K562 (cell line): ENCODE measurements at regions not wholly inside any gene's neighbourhood (a gene's known extent, or its start where the extent isn't known, plus 50 kb on each side); places are given as distances from the start of the nearest gene placed in this dataset.

Experiments used
- ATAC-seq: fragments of 200-7000 bp; cut with Tn5 transposase; 3 replicates; pipeline ENCODE4 v1.9.1; 2020; ENCODE audit warnings: moderate library complexity
- BruUV-seq: library from RNA; stranded (reverse); fragments of 400-500 nt; replicated peaks from 2 replicates; lab custom pipeline; 2021; lab: Mats Ljungman, UMichigan
- CTCF ChIA-PET: fragments of 300-600 bp; formaldehyde crosslinking; extraction: SDS; loops from one replicate; lab custom pipeline; 2021; ENCODE audit warnings: low intra/inter-chr PET ratio; lab: Yijun Ruan, JAX
- POLR2A ChIA-PET: fragments of 300-600, 350-650 bp; sonication (Branson Sonifier 250); formaldehyde crosslinking; extraction: SDS; loops from one replicate; lab custom pipeline; 2021; ENCODE audit warnings: antibody characterized with exemption, inconsistent platforms; lab: Yijun Ruan, JAX
- DNase-seq, 4 experiments: peaks; one replicate each; pipeline versions ENCODE4 v3.0.0 to v3.0.0-alpha.2; 2011 to 2018; ENCODE audit warnings: low spot score in 3 of 4, mixed read lengths in 3 of 4; ENCODE audit errors: extremely low read depth in 1 of 4
- FAIRE-seq: peaks from 2 replicates; lab custom pipeline; 2011; peaks lifted over from hg19 to GRCh38; lab: Jason Lieb, UNC
- H2AFZ ChIP-seq: 2 replicates; pipeline ENCODE4 v1.6.0; 2011; ENCODE audit warnings: low read depth, low read length, control low read depth, inconsistent platforms
- H3K27ac ChIP-seq: fragments of 200-600 bp; 3 replicates; pipeline ENCODE4 v1.8.0; 2011; ENCODE audit warnings: low read depth, mild to moderate bottlenecking, control low read depth, inconsistent platforms, low read length, moderate library complexity, mixed read lengths; ENCODE audit errors: extremely low read depth
- H3K27me3 ChIP-seq, 2 experiments: fragments of 300-600 bp in 1 of 2; 2 replicates in 1 of 2; 3 replicates in 1 of 2; pipeline versions ENCODE4 v1.6.0 to v1.8.0; 2011; ENCODE audit warnings: inconsistent platforms in 2 of 2, low read length in 2 of 2, mild to moderate bottlenecking in 1 of 2, mixed read lengths in 1 of 2, moderate library complexity in 1 of 2; ENCODE audit not compliant: control insufficient read depth in 2 of 2, insufficient read depth in 2 of 2
- H3K36me3 ChIP-seq: fragments of 300-600 bp; 3 replicates; pipeline ENCODE4 v1.8.0; 2011; ENCODE audit warnings: mild to moderate bottlenecking, low read length, inconsistent platforms; ENCODE audit not compliant: control insufficient read depth, insufficient read depth
- H3K4me1 ChIP-seq, 2 experiments: fragments of 200-600 bp in 1 of 2; replicated peaks in 1 of 2; 2 replicates in 1 of 2; 3 replicates in 1 of 2; pipeline versions ENCODE4 v1.5.1 to v1.8.0; 2011; ENCODE audit warnings: inconsistent platforms in 2 of 2, low read length in 2 of 2, mild to moderate bottlenecking in 1 of 2, mixed read lengths in 1 of 2, moderate library complexity in 1 of 2; ENCODE audit not compliant: control insufficient read depth in 2 of 2, insufficient read depth in 2 of 2
- H3K4me2 ChIP-seq: 2 replicates; pipeline ENCODE4 v1.6.1; 2011; ENCODE audit warnings: low read length, control low read depth, inconsistent platforms, mixed read lengths; ENCODE audit not compliant: insufficient read depth
- H3K4me3 ChIP-seq: fragments of 200-600 bp; sonication (generic), shearing (Covaris generic); 2 replicates; pipeline ENCODE4 v1.5.1; 2016; ENCODE audit warnings: control low read depth, inconsistent platforms
- H3K79me2 ChIP-seq: fragments of 200-600 bp; 3 replicates; pipeline ENCODE4 v1.8.0; 2011; ENCODE audit warnings: low read length, inconsistent platforms; ENCODE audit not compliant: control insufficient read depth, insufficient read depth
- H3K9ac ChIP-seq, 2 experiments: 2 replicates each; pipeline versions ENCODE4 v1.6.0 to v1.6.1; 2011; ENCODE audit warnings: low read depth in 2 of 2, low read length in 2 of 2, control low read depth in 1 of 2, inconsistent platforms in 1 of 2, mild to moderate bottlenecking in 1 of 2, mixed read lengths in 1 of 2; ENCODE audit not compliant: insufficient read depth in 1 of 2
- H3K9me1 ChIP-seq: one replicate; pipeline ENCODE4 v1.6.0; 2011; ENCODE audit warnings: inconsistent platforms, mild to moderate bottlenecking, low read length, moderate library complexity; ENCODE audit not compliant: control insufficient read depth, insufficient read depth
- H3K9me3 ChIP-seq: replicated peaks from 2 replicates; pipeline ENCODE4 v1.5.1; 2011; ENCODE audit warnings: low read depth, low read length, inconsistent platforms; ENCODE audit not compliant: control insufficient read depth, insufficient read depth
- H4K20me1 ChIP-seq: replicated peaks from 2 replicates; pipeline ENCODE4 v1.6.1; 2011; ENCODE audit warnings: low read length, inconsistent platforms, mixed read lengths; ENCODE audit not compliant: control insufficient read depth, insufficient read depth
- CREB3L1 ChIP-seq: fragments of 450-650 bp; IDR thresholded peaks from 2 replicates; pipeline ENCODE4 v1.6.1; 2014; ENCODE audit warnings: low read depth, mild to moderate bottlenecking, moderate library complexity, borderline replicate concordance
- EP300 ChIP-seq: IDR thresholded peaks from 2 replicates; pipeline ENCODE4 v1.6.1; 2012; ENCODE audit warnings: low read length, improper control_type of control experiment
- TRIM25 ChIP-seq: fragments of 450-650 bp; IDR thresholded peaks from 2 replicates; pipeline ENCODE4 v1.7.0; 2016; ENCODE audit warnings: borderline replicate concordance
- ZNF655 ChIP-seq: fragments of 250-450 bp; sonication (Bioruptor Pico); IDR thresholded peaks from 2 replicates; pipeline ENCODE4 v1.5.0; 2021
- in situ Hi-C: fragments of 300-500 bp; cut with MboI; formaldehyde crosslinking; loops from 4 replicates; pipeline ENCODE4 v1.15.0; 2018; ENCODE audit warnings: inconsistent platforms, mixed read lengths
- intact Hi-C: fragments of 100-400 bp; cut with micrococcal nuclease; formaldehyde crosslinking; loops from 2 replicates; pipeline ENCODE4 v1.14.2; 2022

GRCh38 chr3:16051691-16052090, 122.8 kb upstream of the GALNT15 start (continued):
- TF ChIP-seq TRIM25 = no peak

GRCh38 chr3:16052964-16053363, 121.5 kb upstream of the GALNT15 start:
- Histone ChIP-seq H3K4me2 (no peak overlapping the region), H3K79me2 (no peaks in the 10 kb centered on the region), H3K9me1 (no peaks in the 10 kb centered on the region), H3K9me3 (no peaks in the 10 kb centered on the region), H3K27ac (no peak overlapping the region), H3K9ac (no peak overlapping the region), H3K4me1 (no peaks in the 10 kb centered on the region), H3K27me3 (peaks cover 2 to 6% of the 10 kb centered on the region in 2 experiments; a peak in 2 of 5 replicates), H3K4me3 (no peak overlapping the region), H3K36me3 (no peaks in the 10 kb centered on the region), H2AFZ (no peak overlapping the region), H4K20me1 (no peaks in the 10 kb centered on the region)
- no TSS peak for BruUV-seq
- no peak for ATAC-seq
- in situ Hi-C loops (no loop called here), intact Hi-C loops (no loop called here)
- no peak for FAIRE-seq
- ChIA-PET CTCF (no interaction called here), POLR2A (interaction anchor here (0.6 to 0.8 kb wide), 2 partner anchors 18 to 153 kb away, joined by 3 read pairs; no protein-coding TSS in a partner anchor)
- no peak for TF ChIP-seq ZNF655 (CRISPR knock-in tag)
- TF ChIP-seq CREB3L1 = no peak
- TF ChIP-seq EP300 = no peak
- no peak for DNase-seq
